ENCODE measurements at regions not wholly inside any gene's neighbourhood (a gene's known extent, or its start where the extent isn't known, plus 50 kb on each side); places are given as distances from the start of the nearest gene placed in this dataset.

GRCh38 chr11:133659538-133660201, 127.4 kb upstream of the OPCML start:
- H3K4me1 ChIP-seq (ENCODE audit: control insufficient read depth in 3 of 3, insufficient read depth in 3 of 3, low read length in 3 of 3): no peaks in the 10 kb centered on the region
- H3K9ac ChIP-seq (ENCODE audit: low read depth in 1 of 3, low read length in 3 of 3): no peak overlapping the region
- peaks cover 0 to 4% (median 0%) of the 10 kb centered on the region in 3 donors for H3K9me3 ChIP-seq (ENCODE audit: control insufficient read depth in 3 of 3, low read length in 3 of 3)
- H3K27ac ChIP-seq (ENCODE audit: low read depth, low read length): no peak overlapping the region
- H3K36me3 ChIP-seq (ENCODE audit: control insufficient read depth in 3 of 3, insufficient read depth in 3 of 3, low read length in 3 of 3): no peaks in the 10 kb centered on the region
- peaks cover 4 to 21% (median 12%) of the 10 kb centered on the region in 3 donors for H3K27me3 ChIP-seq (ENCODE audit: control insufficient read depth in 3 of 3, insufficient read depth in 3 of 3, low read length in 3 of 3)
- H3K4me3 ChIP-seq (ENCODE audit: low read length in 3 of 3): no peak overlapping the region

- peaks cover 0 to 4% (median 0%) of the 10 kb centered on the region in 3 donors for H3K9me3 ChIP-seq (ENCODE audit: control insufficient read depth in 3 of 3, low read length in 3 of 3)
- peaks cover 4 to 21% (median 12%) of the 10 kb centered on the region in 3 donors for H3K27me3 ChIP-seq (ENCODE audit: control insufficient read depth in 3 of 3, insufficient read depth in 3 of 3, low read length in 3 of 3)
Measured at GRCh38 chr11:133657054-133657453, 124.8 kb upstream of the OPCML start.

GRCh38 chr11:133656082-133656635, 123.9 kb upstream of the OPCML start:
- peaks cover 0 to 4% (median 0%) of the 10 kb centered on the region in 3 donors for H3K9me3 ChIP-seq (ENCODE audit: control insufficient read depth in 3 of 3, low read length in 3 of 3)
- H3K36me3 ChIP-seq (ENCODE audit: control insufficient read depth in 3 of 3, insufficient read depth in 3 of 3, low read length in 3 of 3): no peaks in the 10 kb centered on the region
- no peak overlapping the region for H3K4me3 ChIP-seq (ENCODE audit: low read length in 3 of 3)
- H3K27ac ChIP-seq (ENCODE audit: low read depth, low read length): no peak overlapping the region
- H3K4me1 ChIP-seq (ENCODE audit: control insufficient read depth in 3 of 3, insufficient read depth in 3 of 3, low read length in 3 of 3): no peaks in the 10 kb centered on the region
- peaks cover 4 to 21% (median 12%) of the 10 kb centered on the region in 3 donors for H3K27me3 ChIP-seq (ENCODE audit: control insufficient read depth in 3 of 3, insufficient read depth in 3 of 3, low read length in 3 of 3)
- no peak overlapping the region for H3K9ac ChIP-seq (ENCODE audit: low read depth in 1 of 3, low read length in 3 of 3)

More at GRCh38 chr11:133657054-133657453, 124.8 kb upstream of the OPCML start:
- no peak overlapping the region for H3K27ac ChIP-seq (ENCODE audit: low read depth, low read length)
- H3K4me1 ChIP-seq (ENCODE audit: control insufficient read depth in 3 of 3, insufficient read depth in 3 of 3, low read length in 3 of 3): no peaks in the 10 kb centered on the region
- H3K4me3 ChIP-seq (ENCODE audit: low read length in 3 of 3): no peak overlapping the region
- no peaks in the 10 kb centered on the region for H3K36me3 ChIP-seq (ENCODE audit: control insufficient read depth in 3 of 3, insufficient read depth in 3 of 3, low read length in 3 of 3)
- no peak overlapping the region for H3K9ac ChIP-seq (ENCODE audit: low read depth in 1 of 3, low read length in 3 of 3)

- Histone ChIP-seq H3K9ac (ENCODE audit: low read depth in 1 of 3, low read length in 3 of 3) (no peak overlapping the region), H3K4me3 (ENCODE audit: low read length in 3 of 3) (no peak overlapping the region), H3K4me1 (ENCODE audit: control insufficient read depth in 3 of 3, insufficient read depth in 3 of 3, low read length in 3 of 3) (no peaks in the 10 kb centered on the region), H3K36me3 (ENCODE audit: control insufficient read depth in 3 of 3, insufficient read depth in 3 of 3, low read length in 3 of 3) (no peaks in the 10 kb centered on the region), H3K27me3 (ENCODE audit: control insufficient read depth in 3 of 3, insufficient read depth in 3 of 3, low read length in 3 of 3) (peaks cover 4 to 21% (median 12%) of the 10 kb centered on the region in 3 donors), H3K9me3 (ENCODE audit: control insufficient read depth in 3 of 3, low read length in 3 of 3) (peaks cover 0 to 4% (median 0%) of the 10 kb centered on the region in 3 donors), H3K27ac (ENCODE audit: low read depth, low read length) (no peak overlapping the region)
Measured at GRCh38 chr11:133654630-133655212, 122.4 kb upstream of the OPCML start.

GRCh38 chr11:133653336-133653735, 121.0 kb upstream of the OPCML start:
- Histone ChIP-seq H3K9me3 (ENCODE audit: control insufficient read depth in 3 of 3, low read length in 3 of 3) (peaks cover 0 to 4% (median 0%) of the 10 kb centered on the region in 3 donors), H3K27me3 (ENCODE audit: control insufficient read depth in 3 of 3, insufficient read depth in 3 of 3, low read length in 3 of 3) (peaks cover 4 to 18% (median 12%) of the 10 kb centered on the region in 3 donors), H3K36me3 (ENCODE audit: control insufficient read depth in 3 of 3, insufficient read depth in 3 of 3, low read length in 3 of 3) (no peaks in the 10 kb centered on the region)

GRCh38 chr11:133650082-133650481, 117.8 kb upstream of the OPCML start:
- no peak overlapping the region for H3K9ac ChIP-seq (ENCODE audit: low read depth in 1 of 3, low read length in 3 of 3)
- no peak overlapping the region for H3K4me3 ChIP-seq (ENCODE audit: low read length in 3 of 3)
- no peak overlapping the region for H3K27ac ChIP-seq (ENCODE audit: low read depth, low read length)
- H3K27me3 ChIP-seq (ENCODE audit: control insufficient read depth in 3 of 3, insufficient read depth in 3 of 3, low read length in 3 of 3): no peaks in the 10 kb centered on the region
- no peaks in the 10 kb centered on the region for H3K36me3 ChIP-seq (ENCODE audit: control insufficient read depth in 3 of 3, insufficient read depth in 3 of 3, low read length in 3 of 3)
- no peaks in the 10 kb centered on the region for H3K9me3 ChIP-seq (ENCODE audit: control insufficient read depth in 3 of 3, low read length in 3 of 3)
- no peaks in the 10 kb centered on the region for H3K4me1 ChIP-seq (ENCODE audit: control insufficient read depth in 3 of 3, insufficient read depth in 3 of 3, low read length in 3 of 3)

More at GRCh38 chr11:133653336-133653735, 121.0 kb upstream of the OPCML start:
- Histone ChIP-seq H3K4me1 (ENCODE audit: control insufficient read depth in 3 of 3, insufficient read depth in 3 of 3, low read length in 3 of 3) (no peaks in the 10 kb centered on the region), H3K9ac (ENCODE audit: low read depth in 1 of 3, low read length in 3 of 3) (no peak overlapping the region), H3K27ac (ENCODE audit: low read depth, low read length) (no peak overlapping the region), H3K4me3 (ENCODE audit: low read length in 3 of 3) (no peak overlapping the region)

GRCh38 chr11:133649040-133649439, 116.7 kb upstream of the OPCML start:
- Histone ChIP-seq H3K27me3 (ENCODE audit: control insufficient read depth in 3 of 3, insufficient read depth in 3 of 3, low read length in 3 of 3) (no peaks in the 10 kb centered on the region), H3K9me3 (ENCODE audit: control insufficient read depth in 3 of 3, low read length in 3 of 3) (no peaks in the 10 kb centered on the region), H3K4me1 (ENCODE audit: control insufficient read depth in 3 of 3, insufficient read depth in 3 of 3, low read length in 3 of 3) (no peaks in the 10 kb centered on the region), H3K9ac (ENCODE audit: low read depth in 1 of 3, low read length in 3 of 3) (no peak overlapping the region), H3K27ac (ENCODE audit: low read depth, low read length) (no peak overlapping the region), H3K4me3 (ENCODE audit: low read length in 3 of 3) (no peak overlapping the region), H3K36me3 (ENCODE audit: control insufficient read depth in 3 of 3, insufficient read depth in 3 of 3, low read length in 3 of 3) (no peaks in the 10 kb centered on the region)

GRCh38 chr11:133639408-133639807, 107.1 kb upstream of the OPCML start:
- no peak overlapping the region for H3K4me3 ChIP-seq (ENCODE audit: low read length in 3 of 3)
- H3K36me3 ChIP-seq (ENCODE audit: control insufficient read depth in 3 of 3, insufficient read depth in 3 of 3, low read length in 3 of 3): no peaks in the 10 kb centered on the region
- no peak overlapping the region for H3K27ac ChIP-seq (ENCODE audit: low read depth, low read length)
- H3K9ac ChIP-seq (ENCODE audit: low read depth in 1 of 3, low read length in 3 of 3): no peak overlapping the region
- no peaks in the 10 kb centered on the region for H3K9me3 ChIP-seq (ENCODE audit: control insufficient read depth in 3 of 3, low read length in 3 of 3)
- H3K27me3 ChIP-seq (ENCODE audit: control insufficient read depth in 3 of 3, insufficient read depth in 3 of 3, low read length in 3 of 3): peaks cover 5 to 9% (median 8%) of the 10 kb centered on the region in 3 donors
- H3K4me1 ChIP-seq (ENCODE audit: control insufficient read depth in 3 of 3, insufficient read depth in 3 of 3, low read length in 3 of 3): no peaks in the 10 kb centered on the region

GRCh38 chr11:133638921-133639320, 106.6 kb upstream of the OPCML start:
- Histone ChIP-seq H3K9ac (ENCODE audit: low read depth in 1 of 3, low read length in 3 of 3) (no peak overlapping the region), H3K27me3 (ENCODE audit: control insufficient read depth in 3 of 3, insufficient read depth in 3 of 3, low read length in 3 of 3) (peaks cover 5 to 9% (median 8%) of the 10 kb centered on the region in 3 donors), H3K27ac (ENCODE audit: low read depth, low read length) (no peak overlapping the region), H3K9me3 (ENCODE audit: control insufficient read depth in 3 of 3, low read length in 3 of 3) (no peaks in the 10 kb centered on the region), H3K4me3 (ENCODE audit: low read length in 3 of 3) (no peak overlapping the region), H3K36me3 (ENCODE audit: control insufficient read depth in 3 of 3, insufficient read depth in 3 of 3, low read length in 3 of 3) (no peaks in the 10 kb centered on the region), H3K4me1 (ENCODE audit: control insufficient read depth in 3 of 3, insufficient read depth in 3 of 3, low read length in 3 of 3) (no peaks in the 10 kb centered on the region)

- Histone ChIP-seq H3K4me1 (ENCODE audit: control insufficient read depth in 3 of 3, insufficient read depth in 3 of 3, low read length in 3 of 3) (no peaks in the 10 kb centered on the region), H3K9ac (ENCODE audit: low read depth in 1 of 3, low read length in 3 of 3) (no peak overlapping the region), H3K27me3 (ENCODE audit: control insufficient read depth in 3 of 3, insufficient read depth in 3 of 3, low read length in 3 of 3) (peaks cover 5 to 9% (median 8%) of the 10 kb centered on the region in 3 donors), H3K27ac (ENCODE audit: low read depth, low read length) (no peak overlapping the region), H3K9me3 (ENCODE audit: control insufficient read depth in 3 of 3, low read length in 3 of 3) (no peaks in the 10 kb centered on the region), H3K4me3 (ENCODE audit: low read length in 3 of 3) (no peak overlapping the region), H3K36me3 (ENCODE audit: control insufficient read depth in 3 of 3, insufficient read depth in 3 of 3, low read length in 3 of 3) (no peaks in the 10 kb centered on the region)
Measured at GRCh38 chr11:133636711-133637355, 104.5 kb upstream of the OPCML start.

All from skeletal muscle tissue (tissue), 3 donors.